MM.1S (cell line): ENCODE measurements at regions not wholly inside any gene's neighbourhood (a gene's known extent, or its start where the extent isn't known, plus 50 kb on each side); places are given as distances from the start of the nearest gene placed in this dataset.

Experiments used
- CTCF ChIP-seq: fragments of 300-600 bp; sonication (generic); IDR thresholded peaks from 2 replicates; pipeline ENCODE4 v1.5.1; 2016; ENCODE audit warnings: antibody characterized with exemption, low read length, mixed read lengths
- EZH2 ChIP-seq: fragments of 300-600 bp; sonication (generic); optimal IDR thresholded peaks from 2 replicates; pipeline ENCODE3; 2017; ENCODE audit warnings: low read depth, mild to moderate bottlenecking, antibody characterized with exemption, low read length, mixed read lengths

GRCh38 chr4:134627366-134627765 lies 425.8 kb upstream of the PABPC4L start:
- TF ChIP-seq CTCF: no peak
- no peak for TF ChIP-seq EZH2
